Inferior parietal cortex (tissue), 1 donor: ENCODE measurements at regions not wholly inside any gene's neighbourhood (a gene's known extent, or its start where the extent isn't known, plus 50 kb on each side); places are given as distances from the start of the nearest gene placed in this dataset.
"Not testable (repeated sequence)": the region's sequence is repeated elsewhere in the genome, so short reads cannot be mapped to it uniquely, and the experiment has no call there.

Experiments
- DNase-seq: peaks from one replicate; pipeline ENCODE4 v3.0.0-alpha.2; 2016; ENCODE audit errors: extremely low spot score

DNA sequence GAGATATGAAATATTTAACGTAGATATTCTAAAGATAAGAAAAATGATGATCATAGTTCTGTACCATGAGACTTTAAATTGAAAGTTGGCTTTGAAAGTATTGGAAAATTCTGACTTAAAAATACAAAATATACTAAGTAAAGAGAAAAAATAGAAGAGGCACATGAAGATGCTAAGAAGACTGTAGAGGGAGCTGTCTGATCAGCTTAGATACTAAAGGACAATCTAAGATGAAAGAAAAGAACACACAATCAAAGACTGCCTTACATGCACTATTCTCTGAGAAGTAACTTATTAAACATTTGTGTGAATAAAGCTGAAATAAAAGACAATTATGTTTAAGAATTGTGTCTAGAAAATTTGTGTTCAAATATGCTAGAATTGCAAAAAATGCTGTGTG, 55.1 kb downstream of the RBMXL2 start:
- DNase-seq, result peak; percentile 76

DNA sequence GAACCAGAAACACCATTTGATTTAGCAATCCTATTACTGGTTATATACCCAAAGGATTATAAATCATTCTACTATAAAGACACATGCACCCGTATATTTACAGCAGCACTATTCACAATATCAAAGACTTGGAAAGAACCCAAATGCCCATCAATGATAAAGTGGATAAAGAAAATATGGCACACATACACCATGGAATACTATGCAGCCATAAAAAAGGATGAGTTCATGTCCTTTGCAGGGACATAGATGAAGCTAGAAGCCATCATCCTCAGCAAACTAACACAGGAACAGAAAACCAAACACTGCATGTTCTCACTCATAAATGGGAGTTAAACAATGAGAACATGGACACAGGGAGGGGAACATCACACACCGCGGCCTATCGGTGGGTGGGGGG, 61.3 kb downstream of the RBMXL2 start:
- not testable (repeated sequence) for DNase-seq

- no peak for DNase-seq
These were observed 66.1 kb downstream of the RBMXL2 start for GRCh38 chr11:7154881-7155361.

- no peak for DNase-seq
These were observed 72.2 kb downstream of the RBMXL2 start for GRCh38 chr11:7160814-7161489.

DNA sequence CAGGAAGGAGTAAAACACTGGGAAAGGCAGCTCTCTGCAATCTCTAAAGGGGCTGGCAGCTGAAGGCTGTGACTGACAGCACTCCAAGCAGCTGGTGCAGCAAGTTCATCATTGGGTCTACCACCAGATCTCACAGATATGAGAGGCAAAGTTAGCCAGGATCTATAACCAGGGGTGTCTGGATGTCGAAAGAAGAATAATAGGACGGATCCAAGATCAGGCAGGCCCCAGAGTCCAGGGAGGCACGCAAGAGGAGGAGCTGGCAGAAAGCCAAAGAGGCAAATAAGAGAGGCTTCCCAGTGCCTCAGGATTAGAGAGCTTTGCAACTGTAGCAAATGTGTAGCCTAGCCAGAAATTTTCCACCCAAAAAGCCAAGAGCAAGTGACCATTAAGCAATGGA, 77.1 kb downstream of the RBMXL2 start:
- DNase-seq, result no peak

DNA sequence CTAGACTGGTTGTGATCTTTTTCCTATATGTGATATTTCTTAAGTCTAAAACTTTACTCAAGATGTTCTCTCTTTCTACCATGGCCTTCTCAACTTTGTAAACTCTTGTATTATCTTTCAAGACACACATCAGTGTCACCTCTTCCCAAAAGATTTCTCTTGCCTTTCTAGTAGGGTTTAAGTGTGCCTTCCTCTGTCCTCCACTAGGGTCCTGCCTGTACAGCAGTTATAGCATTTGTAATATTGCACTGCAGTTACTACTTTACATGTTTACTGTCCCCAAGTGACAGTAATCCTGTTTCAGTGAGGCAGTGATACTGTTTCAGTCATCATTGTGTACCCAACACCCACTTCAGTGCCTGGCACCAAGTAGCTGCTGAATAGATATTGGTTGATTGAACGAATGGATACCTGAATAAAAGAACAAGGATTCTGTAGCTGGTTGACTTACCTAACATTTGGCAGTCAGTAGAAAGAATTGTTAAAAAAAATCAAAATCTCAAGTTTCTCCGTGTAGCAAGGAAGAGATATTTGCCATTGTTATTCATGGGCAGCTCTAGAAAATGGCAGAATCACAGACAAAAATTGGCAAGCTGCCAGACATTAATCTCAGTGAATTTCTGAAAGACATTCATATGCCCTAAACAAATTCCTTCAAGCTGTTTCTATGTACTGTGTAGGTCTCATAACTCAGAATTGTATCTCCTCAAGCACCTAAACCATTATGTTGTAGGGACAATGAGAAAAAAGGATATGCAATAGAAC, 79.4 kb downstream of the RBMXL2 start:
- DNase-seq, result no peak

DNA sequence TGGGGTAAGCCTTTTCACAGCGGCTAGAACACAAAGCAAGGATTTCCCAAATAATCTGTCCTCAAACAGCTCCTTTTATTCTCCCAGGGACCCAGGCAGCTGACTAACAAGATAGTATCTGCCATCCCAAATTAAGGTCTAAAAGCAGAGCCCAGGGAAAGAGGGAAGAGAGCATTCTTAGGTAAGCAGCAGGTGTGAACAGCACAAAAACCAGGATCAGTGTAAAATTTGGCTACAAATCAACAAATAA, 79.9 kb downstream of the RBMXL2 start:
- no peak for DNase-seq

DNA sequence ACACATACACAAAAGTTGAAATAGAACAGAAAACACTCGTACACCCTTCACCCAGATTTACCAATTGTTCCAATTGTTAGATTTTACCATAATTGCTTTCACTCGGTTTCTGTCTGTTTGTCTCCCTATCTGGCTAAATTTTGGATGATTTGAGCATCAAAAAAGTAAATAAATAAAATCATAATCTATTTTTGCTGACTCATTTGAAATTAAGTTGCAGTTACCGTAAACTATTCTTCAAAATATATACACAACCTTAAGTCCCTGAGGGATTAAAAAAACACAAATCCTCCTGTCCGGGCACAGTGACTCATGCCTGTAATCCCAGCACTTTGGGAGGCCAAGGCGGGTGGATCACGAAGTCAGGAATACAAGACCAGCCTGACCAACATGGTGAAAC, 81.3 kb upstream of the SYT9 start:
- DNase-seq, result no peak

- no peak for DNase-seq
These were observed 76.7 kb upstream of the SYT9 start for GRCh38 chr11:7175007-7175406.

DNA sequence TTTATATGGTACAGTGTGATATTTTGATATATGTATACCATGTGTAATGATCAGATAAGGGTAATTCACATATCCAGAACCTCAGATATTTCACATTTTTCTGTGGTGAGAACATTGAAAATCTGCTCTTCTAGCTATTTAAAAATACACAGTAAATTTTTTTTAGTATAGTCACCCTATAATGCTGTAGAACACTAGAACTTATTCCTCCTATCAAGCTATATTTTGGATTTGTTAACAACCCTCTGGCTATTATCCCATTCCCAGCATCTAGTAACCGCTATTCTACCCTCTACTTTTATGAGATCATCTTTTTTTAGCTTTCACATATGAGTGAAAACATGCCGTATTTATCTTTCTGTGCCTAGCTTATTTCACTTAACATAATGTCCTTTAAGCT, 65.5 kb upstream of the SYT9 start:
- no peak for DNase-seq

GRCh38 chr11:7186676-7187075, 65.0 kb upstream of the SYT9 start:
- no peak for DNase-seq

GRCh38 chr11:7192785-7193184, 58.9 kb upstream of the SYT9 start:
- not testable (repeated sequence) for DNase-seq

DNA sequence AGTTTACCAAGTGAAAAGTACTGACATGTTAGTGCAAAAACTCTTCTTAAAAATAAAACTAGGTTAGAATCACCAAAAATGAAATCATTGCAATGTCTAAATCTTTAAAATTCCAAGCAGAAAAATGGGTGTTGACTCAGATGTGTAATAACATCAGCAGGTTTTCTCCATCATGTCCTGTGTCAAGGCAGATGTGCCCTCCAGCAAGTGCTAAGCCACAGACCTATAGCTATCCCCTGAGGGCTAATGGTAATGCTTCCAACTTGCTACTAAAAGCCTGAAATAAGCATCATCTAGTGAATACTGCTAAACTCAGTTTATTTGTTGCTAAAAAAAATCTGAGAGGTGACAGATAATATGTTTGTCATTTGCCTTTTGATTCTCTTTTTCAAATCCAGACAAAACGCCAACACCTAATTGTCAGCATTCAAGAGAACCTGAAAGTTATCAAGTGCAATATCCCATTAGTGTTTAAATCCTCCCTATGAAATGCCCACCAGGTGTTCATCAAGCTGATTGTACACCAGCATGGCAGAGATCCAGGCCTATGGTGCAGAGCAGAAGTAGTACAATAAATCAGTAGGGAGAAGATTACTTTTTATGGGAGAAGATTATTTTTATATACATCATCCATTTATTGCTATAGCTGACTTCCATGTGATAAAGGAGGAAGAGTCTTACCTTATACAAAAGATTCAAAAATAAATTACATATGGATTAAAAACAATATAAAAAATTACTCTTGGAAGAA, 55.1 kb upstream of the SYT9 start:
- no peak for DNase-seq

GRCh38 chr11:7197469-7197868, 54.2 kb upstream of the SYT9 start:
- no peak for DNase-seq
